Body of pancreas (tissue), 4 donors: ENCODE measurements at regions not wholly inside any gene's neighbourhood (a gene's known extent, or its start where the extent isn't known, plus 50 kb on each side); places are given as distances from the start of the nearest gene placed in this dataset.

Source experiments
- POLR2A ChIP-seq, 3 donors: fragments of 450-650 bp; IDR thresholded peaks; one replicate each; pipeline ENCODE4 v1.6.1; 2016; ENCODE audit warnings: antibody characterized with exemption in 3 of 3, mild to moderate bottlenecking in 2 of 3
- TF ChIP-seq, protein P1 (sequence below), 7 experiments: fragments of 450-650 bp in 4 of 7; fragments of 200-600 bp in 3 of 7; sonication (generic) in 3 of 7; IDR thresholded peaks; one replicate each; pipeline ENCODE4 v1.5.1; 2016 to 2019; ENCODE audit warnings: antibody characterized with exemption in 7 of 7

DNA sequence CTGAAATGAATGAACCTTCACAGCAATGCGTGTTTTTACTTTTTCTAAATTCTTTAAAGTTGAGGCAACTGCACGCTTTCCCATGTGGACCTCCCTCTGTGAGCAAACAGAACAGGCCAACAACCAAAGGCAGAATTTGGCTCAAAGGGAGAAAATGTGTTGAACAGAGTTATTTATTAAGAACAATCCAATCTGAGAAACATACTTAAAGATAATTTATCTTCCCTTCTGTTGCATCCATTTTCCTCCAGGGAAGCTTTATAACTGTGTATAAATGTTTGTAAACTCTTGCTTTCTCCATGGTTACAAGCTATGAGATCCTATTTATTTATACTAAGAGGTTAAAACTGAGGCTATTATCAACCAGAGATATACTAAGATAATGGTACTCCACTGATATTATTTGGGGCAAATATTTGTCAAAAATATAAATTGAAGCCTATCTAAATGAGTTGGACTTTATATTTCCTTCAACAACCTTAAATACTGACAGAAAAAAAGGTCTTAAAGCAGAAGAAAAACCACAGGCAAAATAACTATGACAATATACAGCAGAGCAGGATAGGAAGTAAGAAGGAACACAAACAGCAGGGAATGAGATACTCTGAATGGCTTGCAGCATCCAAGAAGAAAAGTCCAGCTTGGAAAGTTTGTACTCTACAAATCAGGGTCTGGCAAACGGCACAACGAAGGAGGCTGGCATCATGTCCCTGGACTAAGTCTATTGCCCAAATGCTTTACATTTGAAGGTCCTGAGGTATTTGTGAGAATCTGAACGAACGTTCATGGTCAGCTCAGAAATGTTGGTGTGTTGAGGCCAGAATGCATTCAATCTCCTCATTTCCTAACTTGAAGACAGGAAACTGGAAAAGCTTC lies 663.2 kb upstream of the INTU start:
- TF ChIP-seq, protein P1, sequence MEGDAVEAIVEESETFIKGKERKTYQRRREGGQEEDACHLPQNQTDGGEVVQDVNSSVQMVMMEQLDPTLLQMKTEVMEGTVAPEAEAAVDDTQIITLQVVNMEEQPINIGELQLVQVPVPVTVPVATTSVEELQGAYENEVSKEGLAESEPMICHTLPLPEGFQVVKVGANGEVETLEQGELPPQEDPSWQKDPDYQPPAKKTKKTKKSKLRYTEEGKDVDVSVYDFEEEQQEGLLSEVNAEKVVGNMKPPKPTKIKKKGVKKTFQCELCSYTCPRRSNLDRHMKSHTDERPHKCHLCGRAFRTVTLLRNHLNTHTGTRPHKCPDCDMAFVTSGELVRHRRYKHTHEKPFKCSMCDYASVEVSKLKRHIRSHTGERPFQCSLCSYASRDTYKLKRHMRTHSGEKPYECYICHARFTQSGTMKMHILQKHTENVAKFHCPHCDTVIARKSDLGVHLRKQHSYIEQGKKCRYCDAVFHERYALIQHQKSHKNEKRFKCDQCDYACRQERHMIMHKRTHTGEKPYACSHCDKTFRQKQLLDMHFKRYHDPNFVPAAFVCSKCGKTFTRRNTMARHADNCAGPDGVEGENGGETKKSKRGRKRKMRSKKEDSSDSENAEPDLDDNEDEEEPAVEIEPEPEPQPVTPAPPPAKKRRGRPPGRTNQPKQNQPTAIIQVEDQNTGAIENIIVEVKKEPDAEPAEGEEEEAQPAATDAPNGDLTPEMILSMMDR (IDR thresholded peaks at IDR 0.05): no peak
- TF ChIP-seq POLR2A (IDR thresholded peaks at IDR 0.05): no peak
